ENCODE measurements at regions not wholly inside any gene's neighbourhood (a gene's known extent, or its start where the extent isn't known, plus 50 kb on each side); places are given as distances from the start of the nearest gene placed in this dataset.

DNA sequence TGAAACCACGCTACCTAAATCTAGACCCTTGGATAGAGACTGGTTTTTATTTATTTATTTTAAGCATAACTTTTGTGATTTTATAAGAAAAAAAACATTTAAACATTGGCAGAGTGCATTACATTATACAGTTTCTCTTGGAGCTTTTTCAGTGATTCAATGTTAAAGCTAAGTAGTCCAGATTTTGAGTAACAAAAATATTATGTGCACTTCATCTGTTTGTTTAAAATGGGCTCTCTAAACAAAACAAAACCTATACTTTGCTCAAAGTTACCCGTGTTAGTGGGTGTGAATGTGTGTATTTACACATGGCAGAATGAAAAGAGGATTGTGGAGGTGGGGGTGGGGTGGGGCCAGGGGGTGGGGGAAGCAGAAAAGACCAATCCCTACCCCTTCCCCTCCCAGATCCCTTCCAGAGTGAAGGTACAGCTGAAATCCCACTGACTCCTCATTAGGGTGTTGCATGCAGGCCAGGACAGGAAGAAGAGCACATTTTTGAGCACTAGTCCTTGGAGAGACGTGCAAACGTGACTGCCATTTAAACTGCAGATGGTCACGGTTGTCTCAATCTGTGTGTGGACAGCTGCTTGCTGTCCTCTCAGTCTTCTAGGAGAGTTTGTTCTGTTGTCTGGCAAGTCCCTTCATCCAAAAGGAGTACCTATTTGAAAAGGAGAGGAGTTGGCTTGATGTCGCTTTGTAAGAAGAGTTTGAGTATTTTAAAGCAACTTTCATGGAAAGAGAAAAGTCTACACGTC is 303.0 kb downstream of the ICOS start:
- 77% methylated on average over 7 of the region's 7 CpGs for WGBS
- H3K27me3 ChIP-seq = no peaks in the 10 kb centered on the region
- no peak overlapping the region for H3K4me3 ChIP-seq
- H3K36me3 ChIP-seq = no peaks in the 10 kb centered on the region
- TF ChIP-seq POLR2AphosphoS5 (IDR thresholded peaks at IDR 0.05) (no peak), POLR2A (IDR thresholded peaks at IDR 0.05; ENCODE audit: low read depth) (no peak), EP300 (IDR thresholded peaks at IDR 0.05) (no peak)
- TF ChIP-seq, protein P1, sequence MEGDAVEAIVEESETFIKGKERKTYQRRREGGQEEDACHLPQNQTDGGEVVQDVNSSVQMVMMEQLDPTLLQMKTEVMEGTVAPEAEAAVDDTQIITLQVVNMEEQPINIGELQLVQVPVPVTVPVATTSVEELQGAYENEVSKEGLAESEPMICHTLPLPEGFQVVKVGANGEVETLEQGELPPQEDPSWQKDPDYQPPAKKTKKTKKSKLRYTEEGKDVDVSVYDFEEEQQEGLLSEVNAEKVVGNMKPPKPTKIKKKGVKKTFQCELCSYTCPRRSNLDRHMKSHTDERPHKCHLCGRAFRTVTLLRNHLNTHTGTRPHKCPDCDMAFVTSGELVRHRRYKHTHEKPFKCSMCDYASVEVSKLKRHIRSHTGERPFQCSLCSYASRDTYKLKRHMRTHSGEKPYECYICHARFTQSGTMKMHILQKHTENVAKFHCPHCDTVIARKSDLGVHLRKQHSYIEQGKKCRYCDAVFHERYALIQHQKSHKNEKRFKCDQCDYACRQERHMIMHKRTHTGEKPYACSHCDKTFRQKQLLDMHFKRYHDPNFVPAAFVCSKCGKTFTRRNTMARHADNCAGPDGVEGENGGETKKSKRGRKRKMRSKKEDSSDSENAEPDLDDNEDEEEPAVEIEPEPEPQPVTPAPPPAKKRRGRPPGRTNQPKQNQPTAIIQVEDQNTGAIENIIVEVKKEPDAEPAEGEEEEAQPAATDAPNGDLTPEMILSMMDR (IDR thresholded peaks at IDR 0.05) = no peak
- no peaks in the 10 kb centered on the region for H3K4me1 ChIP-seq
- no peak for DNase-seq (ENCODE audit: extremely low spot score)
- intact Hi-C loops (cut with DNase I) = no loop called here
- H3K27ac ChIP-seq (replicated peaks in 1 of 4) = no peak overlapping the region
- no peaks in the 10 kb centered on the region for H3K9me3 ChIP-seq

DNA sequence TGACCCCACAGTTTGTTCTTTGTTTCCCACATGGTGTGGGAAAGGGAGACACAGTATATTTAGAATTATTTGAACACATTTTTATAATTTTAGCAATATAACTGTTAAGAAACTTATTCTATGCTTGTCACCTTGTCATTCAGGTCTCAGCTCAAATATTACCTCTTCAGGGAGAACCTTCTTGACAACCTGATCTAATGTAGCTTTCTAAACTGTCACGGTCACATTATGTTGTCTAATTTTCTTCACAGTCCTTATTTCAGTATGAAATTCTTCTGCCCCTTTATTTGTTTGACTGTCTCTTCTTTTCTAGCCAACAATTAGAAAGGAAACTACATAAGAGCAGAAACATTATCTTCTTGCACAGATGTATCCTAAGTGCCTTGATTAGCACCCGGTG is 304.3 kb upstream of the PARD3B start:
- no peaks in the 10 kb centered on the region for H3K9me3 ChIP-seq
- TF ChIP-seq, protein P1 (IDR thresholded peaks at IDR 0.05) = no peak
- TF ChIP-seq EP300 (IDR thresholded peaks at IDR 0.05) = no peak
- no peak for TF ChIP-seq POLR2A (IDR thresholded peaks at IDR 0.05; ENCODE audit: low read depth)
- no peaks in the 10 kb centered on the region for H3K27me3 ChIP-seq
- intact Hi-C loops (cut with DNase I) = no loop called here
- no peak for DNase-seq (ENCODE audit: extremely low spot score)
- no peak overlapping the region for H3K27ac ChIP-seq (replicated peaks in 1 of 4)
- no peaks in the 10 kb centered on the region for H3K36me3 ChIP-seq
- no peak overlapping the region for H3K4me3 ChIP-seq
- WGBS = 81% methylated on average over 2 of the region's 2 CpGs
- H3K4me1 ChIP-seq = peaks cover 0 to 1% (median 0%) of the 10 kb centered on the region in 4 donors

DNA sequence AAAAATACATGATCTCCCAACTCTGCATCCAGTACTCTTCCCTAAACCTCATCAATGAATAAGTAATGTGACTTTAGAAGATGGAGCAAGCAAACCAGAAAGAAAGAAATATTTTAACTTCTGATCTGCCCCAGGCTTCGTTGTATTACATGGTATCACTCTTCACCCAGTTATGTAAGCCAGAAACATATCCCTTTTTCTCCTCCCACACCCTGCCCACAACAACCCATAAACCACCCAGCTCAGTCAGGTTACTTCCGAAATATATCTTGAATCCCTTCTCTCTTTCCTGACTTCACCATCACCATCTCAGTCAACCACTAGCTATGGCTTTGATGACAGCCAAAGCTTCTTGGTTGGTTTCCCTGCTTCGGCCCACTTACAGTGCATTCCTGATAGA is 295.8 kb upstream of the PARD3B start:
- H3K27me3 ChIP-seq = no peaks in the 10 kb centered on the region
- H3K36me3 ChIP-seq = no peaks in the 10 kb centered on the region
- no peak overlapping the region for H3K4me3 ChIP-seq
- TF ChIP-seq EP300 (IDR thresholded peaks at IDR 0.05) (no peak), POLR2AphosphoS5 (IDR thresholded peaks at IDR 0.05) (no peak), POLR2A (IDR thresholded peaks at IDR 0.05; ENCODE audit: low read depth) (no peak)
- no peaks in the 10 kb centered on the region for H3K9me3 ChIP-seq
- no peak overlapping the region for H3K27ac ChIP-seq (replicated peaks in 1 of 4)
- intact Hi-C loops (cut with DNase I) = no loop called here
- peaks cover 0 to 12% (median 0%) of the 10 kb centered on the region in 4 donors for H3K4me1 ChIP-seq
- WGBS = 97% methylated on average over 3 of the region's 3 CpGs
- no peak for DNase-seq (ENCODE audit: extremely low spot score)

DNA sequence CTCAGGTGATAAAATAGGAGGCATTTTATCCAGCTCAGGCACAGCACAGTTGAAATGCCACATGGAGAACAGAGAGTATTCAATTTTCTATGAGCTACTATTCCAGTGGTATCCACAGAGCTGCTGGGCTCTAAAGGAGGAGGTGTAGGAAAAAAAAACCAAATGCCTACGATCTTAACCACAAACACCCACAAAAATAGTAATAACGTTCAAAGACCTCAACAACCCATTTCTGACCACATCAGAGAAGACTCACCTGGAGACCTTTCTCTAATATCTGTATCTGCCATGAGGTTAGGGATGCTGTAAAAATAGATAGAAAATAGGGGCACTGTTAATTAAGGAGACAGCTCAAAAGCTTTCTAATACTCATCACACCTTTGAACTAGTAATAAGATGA is 294.6 kb upstream of the PARD3B start:
- TF ChIP-seq POLR2A (IDR thresholded peaks at IDR 0.05; ENCODE audit: low read depth) (no peak), POLR2AphosphoS5 (IDR thresholded peaks at IDR 0.05) (no peak), EP300 (IDR thresholded peaks at IDR 0.05) (no peak)
- TF ChIP-seq, protein P1 (IDR thresholded peaks at IDR 0.05) = no peak

DNA sequence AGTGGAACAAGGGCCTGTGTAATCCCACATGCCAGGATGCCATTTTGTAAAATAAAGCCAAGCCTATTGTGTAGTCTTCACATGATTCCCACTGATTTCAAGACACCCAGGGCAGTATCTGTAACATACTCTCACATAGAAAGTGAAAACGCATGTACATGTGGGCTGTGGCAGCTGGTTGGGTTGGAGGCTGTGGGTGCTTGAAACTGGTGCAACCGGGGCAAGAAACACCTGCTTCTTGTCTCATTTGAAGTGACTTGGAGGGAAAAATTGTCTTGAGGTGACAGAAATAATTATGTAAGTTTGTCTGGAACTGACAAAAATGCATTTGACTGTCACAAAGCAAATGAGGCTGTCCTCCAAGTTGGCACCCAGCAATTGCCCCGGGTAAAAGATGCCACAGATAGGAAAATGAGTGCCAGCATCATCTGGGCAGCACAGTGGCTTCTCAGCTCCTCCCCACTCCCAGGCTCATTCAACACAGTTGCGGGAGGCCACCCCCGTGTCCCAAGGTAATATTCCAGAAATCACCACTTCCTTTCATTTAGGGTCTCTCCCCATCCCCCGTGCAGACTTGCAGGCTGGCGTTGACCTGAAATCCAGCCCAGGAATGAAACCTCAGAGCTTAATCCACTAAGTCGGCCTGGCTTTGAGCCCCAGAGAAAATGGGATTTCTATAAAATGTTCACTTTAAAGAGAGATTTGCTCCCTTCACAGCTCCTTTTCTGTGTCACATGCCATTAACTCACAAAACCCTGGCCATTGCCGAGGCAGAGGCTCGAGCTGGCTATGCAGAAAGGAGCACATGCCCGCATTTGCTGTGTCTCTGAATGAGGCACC is 293.9 kb upstream of the PARD3B start:
- intact Hi-C loops (cut with DNase I) = no loop called here

More for the DNA sequence above, 294.6 kb upstream of the PARD3B start:
- Histone ChIP-seq H3K4me3 (no peak overlapping the region), H3K4me1 (peaks cover 0 to 12% (median 0%) of the 10 kb centered on the region in 4 donors), H3K36me3 (no peaks in the 10 kb centered on the region), H3K27ac (replicated peaks in 1 of 4) (no peak overlapping the region), H3K9me3 (no peaks in the 10 kb centered on the region), H3K27me3 (no peaks in the 10 kb centered on the region)
- intact Hi-C loops (cut with DNase I) = no loop called here
- WGBS = 79% methylated on average over 2 of the region's 2 CpGs
- no peak for DNase-seq (ENCODE audit: extremely low spot score)

More for the DNA sequence above, 293.9 kb upstream of the PARD3B start:
- H3K9me3 ChIP-seq = no peaks in the 10 kb centered on the region
- no peak overlapping the region for H3K27ac ChIP-seq (replicated peaks in 1 of 4)
- peaks cover 0 to 6% (median 0%) of the 10 kb centered on the region in 4 donors for H3K4me1 ChIP-seq
- TF ChIP-seq POLR2A (IDR thresholded peaks at IDR 0.05; ENCODE audit: low read depth) (no peak), POLR2AphosphoS5 (IDR thresholded peaks at IDR 0.05) (no peak), EP300 (IDR thresholded peaks at IDR 0.05) (no peak)
- TF ChIP-seq, protein P1 (IDR thresholded peaks at IDR 0.05) = no peak
- no peaks in the 10 kb centered on the region for H3K27me3 ChIP-seq
- no peak for DNase-seq (ENCODE audit: extremely low spot score)
- H3K36me3 ChIP-seq = no peaks in the 10 kb centered on the region
- no peak overlapping the region for H3K4me3 ChIP-seq
- 97% methylated on average over 11 of the region's 11 CpGs for WGBS

All from esophagus muscularis mucosa (tissue), 4 donors.